GM19395 (cell line): ENCODE measurements at regions not wholly inside any gene's neighbourhood (a gene's known extent, or its start where the extent isn't known, plus 50 kb on each side); places are given as distances from the start of the nearest gene placed in this dataset.

ENCODE experiments used
- ATAC-seq: cut with Tn5 transposase; IDR thresholded peaks from one replicate; pipeline ENCODE4 v1.9.1; 2021; ENCODE audit warnings: mild to moderate bottlenecking, moderate library complexity; ENCODE audit not compliant: unreplicated experiment

DNA sequence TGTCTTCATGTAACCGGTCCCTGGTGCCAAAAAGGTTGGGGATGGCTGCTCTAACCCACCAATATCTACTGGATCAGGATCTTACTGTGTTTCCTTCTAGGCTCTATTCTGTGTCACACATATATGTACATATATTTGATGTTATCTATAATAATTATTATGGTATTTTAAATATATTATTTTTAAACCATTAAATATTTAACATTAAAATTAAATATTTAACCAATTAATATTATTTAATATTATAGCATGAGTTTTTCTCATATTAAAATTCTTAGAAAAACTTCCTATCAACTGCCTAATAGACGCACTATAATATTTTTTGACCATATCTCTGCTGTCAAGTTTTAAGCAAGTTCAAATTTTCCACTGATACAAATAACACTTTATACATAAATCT lies 196.9 kb upstream of the PLET1 start:
- no peak for ATAC-seq

GRCh38 chr11:112459001-112459400 lies 198.3 kb upstream of the PLET1 start:
- ATAC-seq = no peak

- ATAC-seq = no peak
Observed at GRCh38 chr11:112460141-112460540, 199.5 kb upstream of the PLET1 start.

DNA sequence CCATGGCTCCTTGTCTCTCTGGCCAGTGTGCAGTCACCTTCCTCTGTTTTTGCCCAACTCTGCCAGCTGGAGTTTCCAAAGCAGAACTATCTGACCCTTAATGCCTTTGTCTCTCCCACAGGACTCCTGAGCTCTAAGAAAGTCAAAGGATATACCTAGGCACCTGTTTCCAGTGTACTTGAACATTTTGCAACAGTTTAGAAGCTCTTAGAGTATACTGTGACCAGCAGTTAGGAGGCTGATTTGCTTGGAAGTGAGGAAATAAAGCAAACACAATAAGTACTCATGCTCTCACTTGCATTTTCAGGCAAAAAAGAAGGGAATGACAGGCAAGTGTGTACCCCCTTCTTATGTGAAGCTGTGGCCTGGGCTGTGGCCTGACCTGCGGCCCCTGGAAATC lies 204.3 kb upstream of the PLET1 start:
- ATAC-seq = no peak

DNA sequence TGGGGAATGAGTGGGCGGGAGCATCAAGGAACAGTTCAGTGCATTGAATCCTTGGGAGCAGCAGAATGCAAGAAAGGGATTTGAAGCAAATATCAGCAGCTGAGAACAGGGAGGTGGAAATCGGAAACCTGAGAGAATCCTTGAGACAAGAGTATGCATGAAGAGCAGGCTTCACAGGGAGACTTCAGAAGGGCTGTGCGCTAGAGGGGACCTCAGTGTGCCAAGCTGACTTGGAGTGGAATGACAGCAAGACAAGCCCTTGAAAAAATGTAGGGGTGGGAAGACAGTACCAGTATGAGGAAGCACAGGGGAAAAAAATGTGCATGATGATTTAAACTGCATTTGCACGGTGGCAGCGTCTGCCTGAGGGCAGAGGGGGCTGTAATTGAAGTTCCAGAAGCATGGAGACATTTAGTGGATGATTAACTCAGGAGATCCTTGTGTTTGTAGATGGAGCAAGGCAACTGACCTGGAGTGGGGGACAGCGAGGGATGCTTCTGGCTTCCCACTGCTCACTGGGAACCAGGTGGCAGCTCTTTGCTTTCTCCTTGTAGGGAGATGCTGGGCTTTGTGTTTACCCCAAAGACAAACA lies 204.9 kb upstream of the PLET1 start:
- ATAC-seq = no peak

- ATAC-seq = no peak
Observed at GRCh38 chr11:112467721-112468120, 207.1 kb upstream of the PLET1 start.

- ATAC-seq = no peak
Observed at GRCh38 chr11:112469376-112469775, 208.7 kb upstream of the PLET1 start.

GRCh38 chr11:112470355-112470754 lies 209.7 kb upstream of the PLET1 start:
- no peak for ATAC-seq

DNA sequence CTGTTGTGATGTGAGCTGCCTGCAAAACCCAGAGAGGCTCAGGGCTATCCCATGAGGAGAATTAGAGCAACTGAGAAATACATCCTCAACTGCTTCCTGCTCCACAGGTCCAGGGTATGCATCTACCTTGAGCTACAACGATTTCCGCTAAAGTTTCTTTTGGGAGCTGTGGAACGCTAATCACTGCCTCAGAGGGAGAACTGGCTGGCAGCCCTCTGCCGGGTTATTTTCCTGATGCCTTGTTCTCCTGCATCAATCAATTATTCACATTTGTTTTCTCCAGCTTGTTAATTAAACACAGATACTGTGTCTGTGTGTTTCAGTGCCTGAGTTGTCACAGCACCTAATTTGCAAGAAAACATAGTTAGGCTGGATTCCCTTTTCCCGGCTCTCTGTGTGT lies 211.1 kb upstream of the PLET1 start:
- no peak for ATAC-seq

- no peak for ATAC-seq
Observed at GRCh38 chr11:112477152-112477551, 216.5 kb upstream of the PLET1 start.

GRCh38 chr11:112477581-112478317 lies 217.1 kb upstream of the PLET1 start:
- ATAC-seq = no peak

- no peak for ATAC-seq
Observed at GRCh38 chr11:112478806-112479205, 218.1 kb upstream of the PLET1 start.

GRCh38 chr11:112481431-112481830 lies 220.8 kb upstream of the PLET1 start:
- no peak for ATAC-seq

GRCh38 chr11:112481893-112482292 lies 221.2 kb upstream of the PLET1 start:
- no peak for ATAC-seq

GRCh38 chr11:112485280-112485679 lies 224.6 kb upstream of the PLET1 start:
- ATAC-seq = no peak

- no peak for ATAC-seq
Observed at GRCh38 chr11:112497826-112498225, 237.2 kb upstream of the PLET1 start.

DNA sequence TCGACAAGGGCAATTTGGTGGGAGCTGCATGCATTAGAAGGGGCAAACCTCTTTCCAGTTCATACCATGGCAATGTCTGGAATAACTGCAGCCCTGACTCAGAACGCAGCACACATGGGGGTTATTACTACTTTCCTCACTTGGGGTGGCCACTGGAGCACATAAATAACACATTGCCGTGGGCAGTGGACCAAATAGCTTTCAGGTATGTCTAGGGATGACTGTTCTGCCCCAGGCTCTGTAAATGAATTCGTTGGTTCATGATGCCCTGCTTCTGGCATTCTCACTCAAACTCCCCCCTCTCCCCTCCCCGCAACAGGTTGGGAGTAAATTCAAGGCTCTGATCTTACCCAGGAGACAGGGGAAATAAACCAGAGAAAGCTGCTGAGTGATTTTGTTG lies 238.0 kb upstream of the PLET1 start:
- no peak for ATAC-seq

DNA sequence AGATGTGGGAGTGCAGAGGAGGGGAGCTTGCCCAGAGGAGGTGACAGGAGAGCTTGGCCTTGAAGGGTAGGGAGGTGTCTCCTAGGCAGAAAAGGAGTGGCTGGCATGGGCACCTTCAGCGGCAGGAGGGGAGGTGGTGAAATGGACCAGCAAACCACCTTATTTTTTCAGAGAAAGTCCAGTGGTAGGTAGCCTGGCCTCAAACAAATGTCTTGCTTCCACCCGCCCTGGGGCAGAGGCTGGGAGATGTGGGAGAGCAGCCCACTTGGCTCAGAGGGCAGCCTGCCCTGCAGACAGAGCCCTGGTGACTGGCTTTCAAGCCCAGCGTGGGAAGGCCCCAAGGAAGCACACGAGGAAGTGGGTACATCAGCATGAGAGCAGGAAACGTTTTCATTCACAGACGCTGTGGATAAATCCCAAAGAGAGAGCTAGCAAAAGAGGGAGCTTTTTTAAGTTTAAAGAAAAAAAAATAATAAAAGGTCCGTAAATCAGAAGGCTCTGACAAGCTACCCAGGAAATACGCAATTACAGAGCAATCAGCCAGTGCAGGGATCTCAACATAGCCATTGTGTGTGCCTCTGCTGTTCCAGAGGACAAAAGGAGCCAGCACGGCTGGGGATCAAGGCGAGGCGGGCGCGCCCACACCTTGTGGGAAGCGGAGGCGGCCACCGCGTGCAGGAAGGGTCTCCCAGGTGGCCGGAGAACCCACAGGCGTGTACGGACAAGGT lies 238.7 kb upstream of the PLET1 start:
- no peak for ATAC-seq

- no peak for ATAC-seq
Observed at GRCh38 chr11:112499881-112500204, 239.2 kb upstream of the PLET1 start.

- ATAC-seq = no peak
Observed at GRCh38 chr11:112503410-112503809, 242.8 kb upstream of the PLET1 start.

- ATAC-seq = no peak
Observed at GRCh38 chr11:112504056-112504455, 243.4 kb upstream of the PLET1 start.

DNA sequence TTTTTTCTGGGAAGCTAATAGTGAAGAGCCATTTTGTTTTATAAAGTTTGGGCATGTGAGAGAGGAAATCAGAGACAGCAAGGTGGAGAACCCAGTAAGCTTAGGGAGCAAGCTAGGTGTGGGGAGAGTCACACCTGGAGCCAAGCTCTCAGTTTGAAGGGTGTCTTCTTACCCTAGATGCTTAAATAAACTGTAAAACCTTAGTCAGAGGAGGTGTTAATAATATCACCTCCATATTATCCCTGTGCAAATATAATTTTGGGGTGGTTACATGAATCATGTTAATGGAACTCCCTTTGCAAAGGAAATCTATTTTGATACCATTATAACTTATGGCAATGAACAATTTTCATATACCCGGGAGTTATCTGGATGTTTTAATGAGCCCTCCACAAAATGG lies 246.2 kb upstream of the PLET1 start:
- no peak for ATAC-seq
